ENCODE measurements at regions not wholly inside any gene's neighbourhood (a gene's known extent, or its start where the extent isn't known, plus 50 kb on each side); places are given as distances from the start of the nearest gene placed in this dataset.

GRCh38 chr14:54306806-54307205 is 90.0 kb upstream of the CDKN3 start:
- DNase-seq, result no peak

- no peak for DNase-seq
These were observed 87.2 kb upstream of the CDKN3 start for GRCh38 chr14:54309615-54310014.

- no peak for DNase-seq
These were observed 86.5 kb upstream of the CDKN3 start for GRCh38 chr14:54310151-54310850.

- DNase-seq, result no peak
These were observed 86.0 kb upstream of the CDKN3 start for GRCh38 chr14:54310851-54311228.

GRCh38 chr14:54312166-54312801 is 84.5 kb upstream of the CDKN3 start:
- no peak for DNase-seq

- no peak for DNase-seq
These were observed 82.3 kb upstream of the CDKN3 start for GRCh38 chr14:54314365-54315104.

GRCh38 chr14:54316652-54317051 is 80.2 kb upstream of the CDKN3 start:
- DNase-seq, result no peak

GRCh38 chr14:54317391-54317790 is 79.4 kb upstream of the CDKN3 start:
- no peak for DNase-seq

GRCh38 chr14:54322246-54322645 is 74.6 kb upstream of the CDKN3 start:
- DNase-seq, result no peak

- peak in 3 of 56 donors; percentile 1 to 11 (median 3) for DNase-seq
These were observed 74.0 kb upstream of the CDKN3 start for GRCh38 chr14:54322701-54323337.

- DNase-seq, result no peak
These were observed 71.0 kb upstream of the CDKN3 start for GRCh38 chr14:54325766-54326165.

- peak in 15 of 56 donors; percentile 1 to 51 (median 16) for DNase-seq
These were observed 67.6 kb upstream of the CDKN3 start for GRCh38 chr14:54329082-54329695.

GRCh38 chr14:54330876-54331275 is 65.9 kb upstream of the CDKN3 start:
- no peak for DNase-seq

- no peak for DNase-seq
These were observed 65.3 kb upstream of the CDKN3 start for GRCh38 chr14:54331516-54331915.

GRCh38 chr14:54332490-54332889 is 64.3 kb upstream of the CDKN3 start:
- DNase-seq, result peak in 7 of 56 donors; percentile 14 to 43 (median 33)

GRCh38 chr14:54333511-54333910 is 63.3 kb upstream of the CDKN3 start:
- no peak for DNase-seq

- no peak for DNase-seq
These were observed 61.1 kb upstream of the CDKN3 start for GRCh38 chr14:54335569-54336155.

GRCh38 chr14:54337314-54337713 is 59.5 kb upstream of the CDKN3 start:
- no peak for DNase-seq

GRCh38 chr14:54338696-54339317 is 58.0 kb upstream of the CDKN3 start:
- DNase-seq, result no peak

- DNase-seq, result no peak
These were observed 57.0 kb upstream of the CDKN3 start for GRCh38 chr14:54339771-54340170.

- DNase-seq, result no peak
These were observed 54.0 kb upstream of the CDKN3 start for GRCh38 chr14:54342806-54343205.
